ENCODE measurements at regions not wholly inside any gene's neighbourhood (a gene's known extent, or its start where the extent isn't known, plus 50 kb on each side); places are given as distances from the start of the nearest gene placed in this dataset.
"Not testable (repeated sequence)": the region's sequence is repeated elsewhere in the genome, so short reads cannot be mapped to it uniquely, and the experiment has no call there.

- Histone ChIP-seq H3K4me3 (no peak overlapping the region), H3K27me3 (replicated peaks; ENCODE audit: insufficient read depth) (no peaks in the 10 kb centered on the region), H3K36me3 (no peaks in the 10 kb centered on the region), H3K9me3 (no peaks in the 10 kb centered on the region), H3K4me1 (ENCODE audit: control insufficient read depth in 1 of 2, low read depth in 2 of 2) (peaks cover 13 to 27% of the 10 kb centered on the region in 2 donors), H3K27ac (no peak overlapping the region)
- TF ChIP-seq, protein P1, sequence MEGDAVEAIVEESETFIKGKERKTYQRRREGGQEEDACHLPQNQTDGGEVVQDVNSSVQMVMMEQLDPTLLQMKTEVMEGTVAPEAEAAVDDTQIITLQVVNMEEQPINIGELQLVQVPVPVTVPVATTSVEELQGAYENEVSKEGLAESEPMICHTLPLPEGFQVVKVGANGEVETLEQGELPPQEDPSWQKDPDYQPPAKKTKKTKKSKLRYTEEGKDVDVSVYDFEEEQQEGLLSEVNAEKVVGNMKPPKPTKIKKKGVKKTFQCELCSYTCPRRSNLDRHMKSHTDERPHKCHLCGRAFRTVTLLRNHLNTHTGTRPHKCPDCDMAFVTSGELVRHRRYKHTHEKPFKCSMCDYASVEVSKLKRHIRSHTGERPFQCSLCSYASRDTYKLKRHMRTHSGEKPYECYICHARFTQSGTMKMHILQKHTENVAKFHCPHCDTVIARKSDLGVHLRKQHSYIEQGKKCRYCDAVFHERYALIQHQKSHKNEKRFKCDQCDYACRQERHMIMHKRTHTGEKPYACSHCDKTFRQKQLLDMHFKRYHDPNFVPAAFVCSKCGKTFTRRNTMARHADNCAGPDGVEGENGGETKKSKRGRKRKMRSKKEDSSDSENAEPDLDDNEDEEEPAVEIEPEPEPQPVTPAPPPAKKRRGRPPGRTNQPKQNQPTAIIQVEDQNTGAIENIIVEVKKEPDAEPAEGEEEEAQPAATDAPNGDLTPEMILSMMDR (IDR thresholded peaks at IDR 0.05), result no peak
- ATAC-seq (ENCODE audit: insufficient number of reproducible peaks, low FRiP score, low read depth), result no peak
- DNase-seq (ENCODE audit: low spot score), result no peak
Measured at GRCh38 chr2:38462121-38462661, 85.1 kb upstream of the ATL2 start.

- Histone ChIP-seq H3K27ac (no peak overlapping the region), H3K27me3 (replicated peaks; ENCODE audit: insufficient read depth) (no peaks in the 10 kb centered on the region), H3K4me1 (ENCODE audit: control insufficient read depth in 1 of 2, low read depth in 2 of 2) (peaks cover 7 to 22% of the 10 kb centered on the region in 2 donors), H3K36me3 (no peaks in the 10 kb centered on the region), H3K9me3 (no peaks in the 10 kb centered on the region), H3K4me3 (no peak overlapping the region)
- ATAC-seq (ENCODE audit: insufficient number of reproducible peaks, low FRiP score, low read depth), result no peak
- DNase-seq (ENCODE audit: low spot score), result no peak
- TF ChIP-seq, protein P1 (IDR thresholded peaks at IDR 0.05), result no peak
Measured at GRCh38 chr2:38461470-38461869, 84.4 kb upstream of the ATL2 start.

- TF ChIP-seq, protein P1 (IDR thresholded peaks at IDR 0.05), result no peak
- ATAC-seq (ENCODE audit: insufficient number of reproducible peaks, low FRiP score, low read depth), result no peak
- no peak overlapping the region for H3K4me3 ChIP-seq
- H3K27me3 ChIP-seq (replicated peaks; ENCODE audit: insufficient read depth), result no peaks in the 10 kb centered on the region
- no peaks in the 10 kb centered on the region for H3K9me3 ChIP-seq
- H3K4me1 ChIP-seq (ENCODE audit: control insufficient read depth in 1 of 2, low read depth in 2 of 2), result peaks cover 0 to 10% of the 10 kb centered on the region in 2 donors
- DNase-seq (ENCODE audit: low spot score), result no peak
- no peaks in the 10 kb centered on the region for H3K36me3 ChIP-seq
- no peak overlapping the region for H3K27ac ChIP-seq
Measured at GRCh38 chr2:38460313-38460712, 83.2 kb upstream of the ATL2 start.

DNA sequence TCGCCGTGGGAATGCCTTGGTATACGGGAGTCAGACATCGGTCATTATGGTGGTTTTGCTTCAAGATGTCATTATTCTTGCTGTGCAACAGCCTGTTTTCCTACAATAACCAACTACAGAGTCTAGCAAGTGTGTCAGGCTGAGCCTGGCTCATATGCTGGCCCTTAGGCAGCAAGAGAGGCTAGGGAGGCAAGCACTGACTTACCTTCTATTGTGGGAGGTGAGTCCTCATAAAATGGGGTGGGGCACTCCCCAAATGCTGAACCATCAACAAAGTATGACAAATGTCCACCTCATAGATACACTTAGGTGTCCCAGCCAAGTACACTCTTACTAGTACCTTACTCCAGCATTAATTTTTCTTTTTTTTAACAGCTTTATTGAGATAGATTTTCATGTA is 77.0 kb upstream of the ATL2 start:
- Histone ChIP-seq H3K4me1 (ENCODE audit: control insufficient read depth in 1 of 2, low read depth in 2 of 2) (no peaks in the 10 kb centered on the region), H3K27me3 (replicated peaks; ENCODE audit: insufficient read depth) (no peaks in the 10 kb centered on the region), H3K36me3 (no peaks in the 10 kb centered on the region), H3K9me3 (no peaks in the 10 kb centered on the region), H3K4me3 (no peak overlapping the region), H3K27ac (no peak overlapping the region)
- TF ChIP-seq, protein P1 (IDR thresholded peaks at IDR 0.05), result no peak
- ATAC-seq (ENCODE audit: insufficient number of reproducible peaks, low FRiP score, low read depth) (no peak), DNase-seq (ENCODE audit: low spot score) (no peak)

- H3K4me1 ChIP-seq (ENCODE audit: control insufficient read depth in 1 of 2, low read depth in 2 of 2); H3K4me3 ChIP-seq; H3K36me3 ChIP-seq; H3K9me3 ChIP-seq; H3K27me3 ChIP-seq (replicated peaks; ENCODE audit: insufficient read depth); H3K27ac ChIP-seq; DNase-seq (ENCODE audit: low spot score); ATAC-seq (ENCODE audit: insufficient number of reproducible peaks, low FRiP score, low read depth): not testable (repeated sequence)
Measured at GRCh38 chr2:38451778-38452177, 74.7 kb upstream of the ATL2 start.

GRCh38 chr2:38450509-38450908 is 73.4 kb upstream of the ATL2 start:
- no peaks in the 10 kb centered on the region for H3K36me3 ChIP-seq
- H3K4me3 ChIP-seq, result no peak overlapping the region
- DNase-seq (ENCODE audit: low spot score) (no peak), ATAC-seq (ENCODE audit: insufficient number of reproducible peaks, low FRiP score, low read depth) (no peak)
- no peaks in the 10 kb centered on the region for H3K27me3 ChIP-seq (replicated peaks; ENCODE audit: insufficient read depth)
- no peak overlapping the region for H3K27ac ChIP-seq
- no peaks in the 10 kb centered on the region for H3K9me3 ChIP-seq
- TF ChIP-seq, protein P1 (IDR thresholded peaks at IDR 0.05), result no peak
- no peaks in the 10 kb centered on the region for H3K4me1 ChIP-seq (ENCODE audit: control insufficient read depth in 1 of 2, low read depth in 2 of 2)

All from thoracic aorta (tissue), 2 donors.